IgD-negative memory B cell (primary cell): ENCODE measurements at regions not wholly inside any gene's neighbourhood (a gene's known extent, or its start where the extent isn't known, plus 50 kb on each side); places are given as distances from the start of the nearest gene placed in this dataset.

Experiments
- H3K27ac Mint-ChIP-seq, 3 donors: one replicate each; pipeline ENCODE4 v1.8.0; 2020 to 2022; ENCODE audit warnings: mild to moderate bottlenecking in 3 of 3, mixed read lengths in 3 of 3, moderate library complexity in 1 of 3
- H3K27me3 Mint-ChIP-seq: one replicate; pipeline ENCODE4 v1.8.0; 2021; ENCODE audit warnings: mixed read lengths
- H3K36me3 Mint-ChIP-seq: one replicate; pipeline ENCODE4 v1.8.0; 2020; ENCODE audit warnings: mild to moderate bottlenecking, mixed read lengths
- H3K4me1 Mint-ChIP-seq, 3 donors: one replicate each; pipeline ENCODE4 v1.8.0; 2020 to 2022; ENCODE audit warnings: mixed read lengths in 3 of 3, mild to moderate bottlenecking in 1 of 3
- H3K4me3 Mint-ChIP-seq, 4 donors: one replicate each; pipeline ENCODE4 v1.8.0; 2020 to 2022; ENCODE audit warnings: mild to moderate bottlenecking in 4 of 4, mixed read lengths in 4 of 4, moderate library complexity in 3 of 4
- H3K9me3 Mint-ChIP-seq, 3 donors: one replicate each; pipeline ENCODE4 v1.8.0; 2020 to 2021; ENCODE audit warnings: mixed read lengths in 3 of 3, mild to moderate bottlenecking in 1 of 3

GRCh38 chr2:226643030-226643945 is 156.3 kb downstream of the IRS1 start:
- H3K4me3 Mint-ChIP-seq = no peak overlapping the region
- H3K4me1 Mint-ChIP-seq = no peaks in the 10 kb centered on the region
- H3K27ac Mint-ChIP-seq = no peak overlapping the region

GRCh38 chr2:226641008-226641407 is 158.6 kb downstream of the IRS1 start:
- Mint-ChIP-seq H3K9me3 (peaks cover 0 to 12% (median 5%) of the 10 kb centered on the region in 3 donors), H3K27ac (no peak overlapping the region), H3K27me3 (no peaks in the 10 kb centered on the region), H3K36me3 (no peaks in the 10 kb centered on the region), H3K4me1 (no peaks in the 10 kb centered on the region), H3K4me3 (no peak overlapping the region)

More at GRCh38 chr2:226643030-226643945, 156.3 kb downstream of the IRS1 start:
- Mint-ChIP-seq H3K9me3 (peaks cover 0 to 12% (median 9%) of the 10 kb centered on the region in 3 donors), H3K27me3 (no peaks in the 10 kb centered on the region), H3K36me3 (no peaks in the 10 kb centered on the region)

GRCh38 chr2:226640501-226640900 is 159.1 kb downstream of the IRS1 start:
- H3K27me3 Mint-ChIP-seq = no peaks in the 10 kb centered on the region
- H3K36me3 Mint-ChIP-seq = no peaks in the 10 kb centered on the region
- peaks cover 0 to 12% (median 5%) of the 10 kb centered on the region in 3 donors for H3K9me3 Mint-ChIP-seq
- no peaks in the 10 kb centered on the region for H3K4me1 Mint-ChIP-seq
- H3K4me3 Mint-ChIP-seq = no peak overlapping the region
- H3K27ac Mint-ChIP-seq = no peak overlapping the region

GRCh38 chr2:226639550-226639949 is 160.1 kb downstream of the IRS1 start:
- no peak overlapping the region for H3K4me3 Mint-ChIP-seq
- H3K27me3 Mint-ChIP-seq = no peaks in the 10 kb centered on the region

GRCh38 chr2:226638576-226638975 is 161.0 kb downstream of the IRS1 start:
- Mint-ChIP-seq H3K27ac (no peak overlapping the region), H3K4me3 (no peak overlapping the region), H3K36me3 (no peaks in the 10 kb centered on the region)

More at GRCh38 chr2:226639550-226639949, 160.1 kb downstream of the IRS1 start:
- H3K4me1 Mint-ChIP-seq = no peaks in the 10 kb centered on the region
- no peaks in the 10 kb centered on the region for H3K36me3 Mint-ChIP-seq
- no peak overlapping the region for H3K27ac Mint-ChIP-seq
- peaks cover 0 to 12% (median 5%) of the 10 kb centered on the region in 3 donors for H3K9me3 Mint-ChIP-seq

GRCh38 chr2:226637383-226637782 is 162.2 kb downstream of the IRS1 start:
- peaks cover 0 to 12% (median 5%) of the 10 kb centered on the region in 3 donors for H3K9me3 Mint-ChIP-seq
- peaks cover 2% of the 10 kb centered on the region for H3K27me3 Mint-ChIP-seq
- H3K4me1 Mint-ChIP-seq = no peaks in the 10 kb centered on the region

More at GRCh38 chr2:226638576-226638975, 161.0 kb downstream of the IRS1 start:
- peaks cover 2% of the 10 kb centered on the region for H3K27me3 Mint-ChIP-seq
- no peaks in the 10 kb centered on the region for H3K4me1 Mint-ChIP-seq
- peaks cover 0 to 12% (median 5%) of the 10 kb centered on the region in 3 donors for H3K9me3 Mint-ChIP-seq

GRCh38 chr2:226636586-226636985 is 163.0 kb downstream of the IRS1 start:
- Mint-ChIP-seq H3K27me3 (peaks cover 2% of the 10 kb centered on the region), H3K4me3 (no peak overlapping the region), H3K4me1 (no peaks in the 10 kb centered on the region), H3K27ac (no peak overlapping the region), H3K36me3 (no peaks in the 10 kb centered on the region), H3K9me3 (peaks cover 0 to 12% (median 5%) of the 10 kb centered on the region in 3 donors)

More at GRCh38 chr2:226637383-226637782, 162.2 kb downstream of the IRS1 start:
- H3K4me3 Mint-ChIP-seq = no peak overlapping the region
- no peaks in the 10 kb centered on the region for H3K36me3 Mint-ChIP-seq
- H3K27ac Mint-ChIP-seq = no peak overlapping the region

GRCh38 chr2:226634943-226635604 is 164.5 kb downstream of the IRS1 start:
- H3K9me3 Mint-ChIP-seq = peaks cover 0 to 7% (median 5%) of the 10 kb centered on the region in 3 donors
- H3K27ac Mint-ChIP-seq = no peak overlapping the region
- peaks cover 2% of the 10 kb centered on the region for H3K27me3 Mint-ChIP-seq
- peaks cover 1% of the 10 kb centered on the region for H3K36me3 Mint-ChIP-seq
- no peak overlapping the region for H3K4me3 Mint-ChIP-seq
- H3K4me1 Mint-ChIP-seq = no peaks in the 10 kb centered on the region

GRCh38 chr2:226631671-226632070 is 167.9 kb downstream of the IRS1 start:
- H3K4me1 Mint-ChIP-seq = no peaks in the 10 kb centered on the region
- peaks cover 2% of the 10 kb centered on the region for H3K27me3 Mint-ChIP-seq
- no peaks in the 10 kb centered on the region for H3K9me3 Mint-ChIP-seq
- H3K27ac Mint-ChIP-seq = no peak overlapping the region
- peaks cover 1% of the 10 kb centered on the region for H3K36me3 Mint-ChIP-seq
- no peak overlapping the region for H3K4me3 Mint-ChIP-seq

- no peaks in the 10 kb centered on the region for H3K9me3 Mint-ChIP-seq
- H3K4me1 Mint-ChIP-seq = peaks cover 0 to 1% (median 0%) of the 10 kb centered on the region in 3 donors
- H3K4me3 Mint-ChIP-seq = no peak overlapping the region
- peaks cover 2% of the 10 kb centered on the region for H3K27me3 Mint-ChIP-seq
- H3K36me3 Mint-ChIP-seq = peaks cover 1% of the 10 kb centered on the region
- H3K27ac Mint-ChIP-seq = no peak overlapping the region
Measured at GRCh38 chr2:226631187-226631586, 168.4 kb downstream of the IRS1 start.

GRCh38 chr2:226625946-226626345 is 173.7 kb downstream of the IRS1 start:
- Mint-ChIP-seq H3K9me3 (no peaks in the 10 kb centered on the region), H3K27ac (no peak overlapping the region), H3K4me1 (peaks cover 0 to 1% (median 0%) of the 10 kb centered on the region in 3 donors), H3K27me3 (peaks cover 2% of the 10 kb centered on the region), H3K4me3 (no peak overlapping the region), H3K36me3 (peaks cover 1% of the 10 kb centered on the region)

- H3K9me3 Mint-ChIP-seq = no peaks in the 10 kb centered on the region
- peaks cover 2% of the 10 kb centered on the region for H3K27me3 Mint-ChIP-seq
- H3K36me3 Mint-ChIP-seq = no peaks in the 10 kb centered on the region
- peaks cover 0 to 1% (median 0%) of the 10 kb centered on the region in 3 donors for H3K4me1 Mint-ChIP-seq
- no peak overlapping the region for H3K27ac Mint-ChIP-seq
- no peak overlapping the region for H3K4me3 Mint-ChIP-seq
Measured at GRCh38 chr2:226623587-226624368, 175.8 kb downstream of the IRS1 start.

GRCh38 chr2:226622484-226622883 is 177.1 kb downstream of the IRS1 start:
- H3K9me3 Mint-ChIP-seq = no peaks in the 10 kb centered on the region
- peaks cover 0 to 1% (median 0%) of the 10 kb centered on the region in 3 donors for H3K4me1 Mint-ChIP-seq
- H3K27ac Mint-ChIP-seq = no peak overlapping the region
- H3K4me3 Mint-ChIP-seq = no peak overlapping the region
- H3K27me3 Mint-ChIP-seq = peaks cover 2% of the 10 kb centered on the region
- H3K36me3 Mint-ChIP-seq = no peaks in the 10 kb centered on the region

- no peaks in the 10 kb centered on the region for H3K27me3 Mint-ChIP-seq
- H3K36me3 Mint-ChIP-seq = no peaks in the 10 kb centered on the region
Measured at GRCh38 chr2:226620176-226620575, 179.4 kb downstream of the IRS1 start.

GRCh38 chr2:226619707-226620106 is 179.9 kb downstream of the IRS1 start:
- no peak overlapping the region for H3K4me3 Mint-ChIP-seq
- H3K9me3 Mint-ChIP-seq = no peaks in the 10 kb centered on the region
- no peaks in the 10 kb centered on the region for H3K4me1 Mint-ChIP-seq
- no peaks in the 10 kb centered on the region for H3K36me3 Mint-ChIP-seq
- H3K27me3 Mint-ChIP-seq = no peaks in the 10 kb centered on the region
- H3K27ac Mint-ChIP-seq = no peak overlapping the region

More at GRCh38 chr2:226620176-226620575, 179.4 kb downstream of the IRS1 start:
- Mint-ChIP-seq H3K4me1 (no peaks in the 10 kb centered on the region), H3K4me3 (no peak overlapping the region), H3K9me3 (no peaks in the 10 kb centered on the region), H3K27ac (no peak overlapping the region)
